B cell (primary cell): ENCODE measurements at regions not wholly inside any gene's neighbourhood (a gene's known extent, or its start where the extent isn't known, plus 50 kb on each side); places are given as distances from the start of the nearest gene placed in this dataset.

ENCODE experiments used
- ATAC-seq: fragments of 200-7000 bp; cut with Tn5 transposase; one replicate; pipeline ENCODE4 v1.10.0; 2021; ENCODE audit warnings: low read depth, mild to moderate bottlenecking, moderate number of reproducible peaks, moderate library complexity
- CTCF ChIA-PET: fragments of 350-600 bp; sonication (Branson Sonifier 250); formaldehyde crosslinking; loops from one replicate; lab custom pipeline; 2021; ENCODE audit warnings: antibody characterized with exemption, inconsistent platforms; lab: Charles Lee
- POLR2A ChIA-PET: fragments of 350-600 bp; sonication (Branson Sonifier 250); formaldehyde crosslinking; loops from one replicate; lab custom pipeline; 2021; ENCODE audit warnings: antibody characterized with exemption; lab: Charles Lee
- DNase-seq: peaks from one replicate; pipeline ENCODE4 v3.0.0; 2013
- H2AFZ ChIP-seq: 2 replicates; pipeline ENCODE4 v1.6.1; 2012; ENCODE audit warnings: mild to moderate bottlenecking, low read depth, low read length; ENCODE audit not compliant: insufficient read depth, poor library complexity, severe bottlenecking
- H3K27ac ChIP-seq, 2 donors: 1 replicate in 1 of 2; 2 replicates in 1 of 2; pipeline ENCODE4 v1.5.1; 2012 to 2013; ENCODE audit warnings: low read length in 2 of 2, mild to moderate bottlenecking in 2 of 2, moderate library complexity in 1 of 2
- H3K27me3 ChIP-seq, 4 experiments: fragments of 200-600 bp in 1 of 4; sonication (generic) in 1 of 4; replicated peaks in 1 of 4; 1 replicate in 2 of 4; 2 replicates in 2 of 4; pipeline versions ENCODE4 v1.6.1 to v1.7.0; 2013 to 2016; ENCODE audit warnings: low read length in 3 of 4, mild to moderate bottlenecking in 2 of 4, mixed read lengths in 1 of 4, moderate library complexity in 1 of 4; ENCODE audit not compliant: insufficient read depth in 4 of 4, control insufficient read depth in 3 of 4; ENCODE audit errors: control extremely low read depth in 1 of 4
- H3K36me3 ChIP-seq, 2 experiments: replicated peaks in 1 of 2; 1 replicate in 1 of 2; 2 replicates in 1 of 2; pipeline versions ENCODE4 v1.6.1 to v1.7.1; 2013; ENCODE audit warnings: low read length in 1 of 2; ENCODE audit not compliant: insufficient read depth in 2 of 2, control insufficient read depth in 1 of 2; ENCODE audit errors: control extremely low read depth in 1 of 2, extremely low read depth in 1 of 2
- H3K4me1 ChIP-seq, 2 donors: fragments of 200-600 bp in 1 of 2; sonication (generic) in 1 of 2; 1 replicate in 1 of 2; 2 replicates in 1 of 2; pipeline versions ENCODE4 v1.5.1 to v1.6.1; 2013 to 2017; ENCODE audit warnings: low read length in 2 of 2; ENCODE audit not compliant: control insufficient read depth in 2 of 2, insufficient read depth in 2 of 2
- H3K4me2 ChIP-seq: replicated peaks from 2 replicates; pipeline ENCODE3; 2012; ENCODE audit warnings: mild to moderate bottlenecking, low read depth, low read length; ENCODE audit not compliant: poor library complexity, severe bottlenecking
- H3K4me3 ChIP-seq, 5 experiments: fragments of 200-600 bp in 1 of 5; sonication (generic) in 1 of 5; 1 replicate in 3 of 5; 2 replicates in 2 of 5; pipeline versions ENCODE4 v1.5.1 to v1.7.0; 2011 to 2016; ENCODE audit warnings: low read length in 4 of 5, mild to moderate bottlenecking in 4 of 5, low read depth in 2 of 5, control low read depth in 1 of 5, moderate library complexity in 1 of 5; ENCODE audit not compliant: insufficient read depth in 1 of 5; ENCODE audit errors: control extremely low read depth in 1 of 5, extremely low read depth in 1 of 5
- H3K79me2 ChIP-seq: fragments of 200-600 bp; sonication (generic); one replicate; pipeline ENCODE4 v1.6.0; 2016; ENCODE audit warnings: low read length; ENCODE audit not compliant: control insufficient read depth, insufficient read depth
- H3K9ac ChIP-seq: fragments of 200-600 bp; sonication (generic); 2 replicates; pipeline ENCODE4 v1.6.1; 2017; ENCODE audit warnings: mild to moderate bottlenecking, low read length, moderate library complexity
- H3K9me3 ChIP-seq, 3 donors: one replicate each; pipeline versions ENCODE4 v1.6.1 to v1.7.1; 2013; ENCODE audit warnings: low read length in 2 of 3; ENCODE audit not compliant: control insufficient read depth in 2 of 3, insufficient read depth in 1 of 3; ENCODE audit errors: control extremely low read depth in 1 of 3
- H4K20me1 ChIP-seq: 2 replicates; pipeline ENCODE4 v1.6.0; 2012; ENCODE audit warnings: mild to moderate bottlenecking, low read length; ENCODE audit not compliant: insufficient read depth, control insufficient read depth, poor library complexity, severe bottlenecking
- H3K27ac Mint-ChIP-seq: one replicate; pipeline ENCODE4 v1.8.0; 2021; ENCODE audit warnings: mixed read lengths
- H3K27me3 Mint-ChIP-seq: one replicate; pipeline ENCODE4 v1.8.0; 2021; ENCODE audit warnings: mixed read lengths
- H3K4me1 Mint-ChIP-seq: one replicate; pipeline ENCODE4 v1.8.0; 2021; ENCODE audit warnings: mixed read lengths
- H3K4me3 Mint-ChIP-seq: one replicate; pipeline ENCODE4 v1.8.0; 2021; ENCODE audit warnings: mixed read lengths
- H3K9me3 Mint-ChIP-seq: one replicate; pipeline ENCODE4 v1.8.0; 2022; ENCODE audit warnings: mixed read lengths; ENCODE audit not compliant: insufficient read depth
- EZH2 ChIP-seq: IDR thresholded peaks from 2 replicates; pipeline ENCODE4 v1.6.1; 2012; ENCODE audit warnings: borderline replicate concordance, low read depth, mild to moderate bottlenecking, moderate library complexity, low read length; ENCODE audit not compliant: insufficient read depth, poor library complexity, severe bottlenecking
- WGBS: methylation state at CpG from one replicate; pipeline ENCODE4 v1.1.5; 2013; ENCODE audit warnings: missing lambda C conversion rate; ENCODE audit not compliant: insufficient coverage; 5-methylcytosine and 5-hydroxymethylcytosine counted together
- intact Hi-C: fragments of 100-400 bp; cut with micrococcal nuclease; formaldehyde crosslinking; loops from one replicate; pipeline ENCODE4 v1.10.0; 2022
- TF ChIP-seq, protein P1 (sequence below): fragments of 200-600 bp; IDR thresholded peaks from one replicate; pipeline ENCODE4 v1.8.0; 2022; ENCODE audit warnings: antibody characterized with exemption, mild to moderate bottlenecking

DNA sequence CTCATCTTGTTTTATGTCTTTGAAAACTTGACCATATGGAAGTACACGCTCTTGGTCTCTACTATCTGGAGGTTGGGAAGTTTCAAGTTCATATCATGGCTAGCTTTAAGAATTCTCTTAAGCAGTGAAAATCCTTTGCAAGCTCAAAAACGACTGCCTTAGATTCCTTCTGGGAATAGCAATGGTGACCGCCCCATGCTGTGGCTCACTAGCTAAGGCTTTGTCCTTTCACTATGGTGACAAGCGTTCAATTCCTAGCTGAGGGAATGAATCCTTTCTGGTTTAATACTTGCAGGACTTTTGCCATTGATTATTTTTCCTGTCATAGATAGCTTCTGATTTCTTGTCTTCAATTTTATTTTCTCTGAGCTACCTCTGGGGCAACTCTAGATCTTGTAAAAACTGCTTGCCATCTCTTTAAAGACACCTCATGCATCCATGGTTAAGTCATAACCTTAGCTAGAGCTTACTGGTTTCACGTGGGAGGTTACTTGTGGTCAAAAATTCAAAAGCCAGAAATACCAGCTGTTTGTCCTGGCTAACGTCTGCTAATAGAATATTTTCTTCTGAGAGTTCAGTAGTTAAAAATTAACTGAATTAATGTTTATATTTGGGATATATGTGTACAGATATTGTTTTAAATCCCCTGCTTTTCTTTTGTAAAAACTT lies 673.4 kb upstream of the CBLB start:
- no peaks in the 10 kb centered on the region for H3K27me3 ChIP-seq
- ChIA-PET POLR2A (no interaction called here), CTCF (no interaction called here)
- H3K9ac ChIP-seq = no peak overlapping the region
- Mint-ChIP-seq H3K4me1 (no peaks in the 10 kb centered on the region), H3K4me3 (no peak overlapping the region), H3K27ac (no peak overlapping the region), H3K9me3 (no peaks in the 10 kb centered on the region), H3K27me3 (no peaks in the 10 kb centered on the region)
- TF ChIP-seq, protein P1, sequence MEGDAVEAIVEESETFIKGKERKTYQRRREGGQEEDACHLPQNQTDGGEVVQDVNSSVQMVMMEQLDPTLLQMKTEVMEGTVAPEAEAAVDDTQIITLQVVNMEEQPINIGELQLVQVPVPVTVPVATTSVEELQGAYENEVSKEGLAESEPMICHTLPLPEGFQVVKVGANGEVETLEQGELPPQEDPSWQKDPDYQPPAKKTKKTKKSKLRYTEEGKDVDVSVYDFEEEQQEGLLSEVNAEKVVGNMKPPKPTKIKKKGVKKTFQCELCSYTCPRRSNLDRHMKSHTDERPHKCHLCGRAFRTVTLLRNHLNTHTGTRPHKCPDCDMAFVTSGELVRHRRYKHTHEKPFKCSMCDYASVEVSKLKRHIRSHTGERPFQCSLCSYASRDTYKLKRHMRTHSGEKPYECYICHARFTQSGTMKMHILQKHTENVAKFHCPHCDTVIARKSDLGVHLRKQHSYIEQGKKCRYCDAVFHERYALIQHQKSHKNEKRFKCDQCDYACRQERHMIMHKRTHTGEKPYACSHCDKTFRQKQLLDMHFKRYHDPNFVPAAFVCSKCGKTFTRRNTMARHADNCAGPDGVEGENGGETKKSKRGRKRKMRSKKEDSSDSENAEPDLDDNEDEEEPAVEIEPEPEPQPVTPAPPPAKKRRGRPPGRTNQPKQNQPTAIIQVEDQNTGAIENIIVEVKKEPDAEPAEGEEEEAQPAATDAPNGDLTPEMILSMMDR = no peak
- no peak for TF ChIP-seq EZH2
- DNase-seq (no peak), ATAC-seq (no peak)
- no peak overlapping the region for H3K4me3 ChIP-seq
- H3K79me2 ChIP-seq = no peaks in the 10 kb centered on the region
- no peak overlapping the region for H2AFZ ChIP-seq
- H3K9me3 ChIP-seq = peaks cover 0 to 7% (median 5%) of the 10 kb centered on the region in 3 donors
- H3K27ac ChIP-seq = no peak overlapping the region
- intact Hi-C loops = no loop called here
- no peak overlapping the region for H3K4me2 ChIP-seq
- WGBS = 71% methylated on average over 2 of the region's 6 CpGs
- H3K4me1 ChIP-seq = no peaks in the 10 kb centered on the region
- no peaks in the 10 kb centered on the region for H4K20me1 ChIP-seq
- H3K36me3 ChIP-seq = no peaks in the 10 kb centered on the region

GRCh38 chr3:106552351-106553043 lies 683.7 kb upstream of the CBLB start:
- H3K27me3 Mint-ChIP-seq = no peaks in the 10 kb centered on the region
- intact Hi-C loops = no loop called here
- Histone ChIP-seq H3K4me1 (no peaks in the 10 kb centered on the region), H3K27me3 (no peaks in the 10 kb centered on the region), H3K9me3 (peaks cover 3 to 7% (median 6%) of the 10 kb centered on the region in 3 donors), H3K4me3 (no peak overlapping the region), H2AFZ (no peak overlapping the region), H4K20me1 (no peaks in the 10 kb centered on the region), H3K27ac (no peak overlapping the region), H3K36me3 (no peaks in the 10 kb centered on the region), H3K4me2 (no peak overlapping the region), H3K79me2 (no peaks in the 10 kb centered on the region), H3K9ac (no peak overlapping the region)
- ChIA-PET POLR2A (no interaction called here), CTCF (no interaction called here)
- no peak for DNase-seq
- TF ChIP-seq, protein P1 = no peak
- TF ChIP-seq EZH2 = no peak
- H3K9me3 Mint-ChIP-seq = no peaks in the 10 kb centered on the region
- 100% methylated on average over 3 of the region's 4 CpGs for WGBS
- H3K27ac Mint-ChIP-seq = no peak overlapping the region
- H3K4me3 Mint-ChIP-seq = no peak overlapping the region
- ATAC-seq = no peak
- H3K4me1 Mint-ChIP-seq = no peaks in the 10 kb centered on the region
